GM21717 (cell line): ENCODE measurements at regions not wholly inside any gene's neighbourhood (a gene's known extent, or its start where the extent isn't known, plus 50 kb on each side); places are given as distances from the start of the nearest gene placed in this dataset.

Experiments used
- ATAC-seq: cut with Tn5 transposase; IDR thresholded peaks from one replicate; pipeline ENCODE4 v1.9.1; 2021; ENCODE audit warnings: mild to moderate bottlenecking, moderate library complexity; ENCODE audit not compliant: unreplicated experiment

GRCh38 chr11:29018631-29019030 lies 910.4 kb downstream of the METTL15 start:
- no peak for ATAC-seq

- no peak for ATAC-seq
These were observed 909.8 kb downstream of the METTL15 start for GRCh38 chr11:29017941-29018340.

- ATAC-seq: no peak
These were observed 904.3 kb downstream of the METTL15 start for GRCh38 chr11:29012507-29012906.

GRCh38 chr11:29009426-29009825 lies 901.2 kb downstream of the METTL15 start:
- ATAC-seq: no peak

GRCh38 chr11:29008481-29008880 lies 900.3 kb downstream of the METTL15 start:
- no peak for ATAC-seq

GRCh38 chr11:29006668-29007067 lies 898.5 kb downstream of the METTL15 start:
- ATAC-seq: no peak

GRCh38 chr11:29005401-29005980 lies 897.3 kb downstream of the METTL15 start:
- ATAC-seq: no peak

GRCh38 chr11:29002816-29003215 lies 894.6 kb downstream of the METTL15 start:
- no peak for ATAC-seq

- ATAC-seq: no peak
These were observed 891.4 kb downstream of the METTL15 start for GRCh38 chr11:28999620-29000019.

- no peak for ATAC-seq
These were observed 884.8 kb downstream of the METTL15 start for GRCh38 chr11:28992996-28993395.

GRCh38 chr11:28984231-28984630 lies 876.0 kb downstream of the METTL15 start:
- ATAC-seq: no peak

- no peak for ATAC-seq
These were observed 875.6 kb downstream of the METTL15 start for GRCh38 chr11:28983780-28984179.

- no peak for ATAC-seq
These were observed 873.2 kb downstream of the METTL15 start for GRCh38 chr11:28981381-28981780.

- no peak for ATAC-seq
These were observed 868.6 kb downstream of the METTL15 start for GRCh38 chr11:28976801-28977145.

- ATAC-seq: no peak
These were observed 868.0 kb downstream of the METTL15 start for GRCh38 chr11:28976012-28976800.

- ATAC-seq: no peak
These were observed 861.6 kb downstream of the METTL15 start for GRCh38 chr11:28969832-28970231.

- no peak for ATAC-seq
These were observed 858.8 kb downstream of the METTL15 start for GRCh38 chr11:28966951-28967350.

- no peak for ATAC-seq
These were observed 857.6 kb downstream of the METTL15 start for GRCh38 chr11:28965819-28966218.

GRCh38 chr11:28964811-28965210 lies 856.6 kb downstream of the METTL15 start:
- ATAC-seq: no peak

GRCh38 chr11:28963187-28963586 lies 855.0 kb downstream of the METTL15 start:
- ATAC-seq: no peak

GRCh38 chr11:28962502-28962901 lies 854.3 kb downstream of the METTL15 start:
- no peak for ATAC-seq

- ATAC-seq: no peak
These were observed 853.5 kb downstream of the METTL15 start for GRCh38 chr11:28961726-28962125.

- no peak for ATAC-seq
These were observed 848.3 kb downstream of the METTL15 start for GRCh38 chr11:28956446-28956845.
